ENCODE measurements at regions not wholly inside any gene's neighbourhood (a gene's known extent, or its start where the extent isn't known, plus 50 kb on each side); places are given as distances from the start of the nearest gene placed in this dataset.

- DNase-seq (ENCODE audit: low spot score) = no peak
- no peak for TF ChIP-seq CTCF (IDR thresholded peaks at IDR 0.05)
- ATAC-seq (ENCODE audit: low FRiP score) = no peak
Measured at GRCh38 chr2:220955776-220956175, 616.3 kb downstream of the EPHA4 start.

DNA sequence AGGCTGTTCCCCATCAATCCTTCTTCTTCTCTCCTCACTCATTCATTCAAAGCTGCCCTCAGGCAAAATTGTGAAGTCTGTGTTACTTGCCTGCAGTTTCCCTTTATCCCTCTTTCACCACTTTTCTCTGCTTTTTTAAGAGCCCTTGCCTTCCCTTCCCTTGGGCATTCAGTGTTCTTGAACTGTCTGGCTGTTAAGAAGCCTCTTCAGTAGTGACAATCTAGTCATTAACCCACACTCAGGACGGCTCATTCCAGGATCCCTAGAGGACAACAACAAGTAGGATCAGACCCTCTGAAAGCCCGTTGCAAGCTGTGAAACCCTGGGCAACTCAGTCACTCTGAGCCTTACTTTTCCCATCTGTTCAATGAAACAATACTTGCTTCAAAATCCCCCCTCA, 615.7 kb downstream of the EPHA4 start:
- no peak for TF ChIP-seq CTCF (IDR thresholded peaks at IDR 0.05)
- DNase-seq (ENCODE audit: low spot score) (no peak), ATAC-seq (ENCODE audit: low FRiP score) (no peak)

- DNase-seq (ENCODE audit: low spot score) (no peak), ATAC-seq (ENCODE audit: low FRiP score) (no peak)
- no peak for TF ChIP-seq CTCF (IDR thresholded peaks at IDR 0.05)
Measured at GRCh38 chr2:220959391-220959802, 612.7 kb downstream of the EPHA4 start.

- no peak for ATAC-seq (ENCODE audit: low FRiP score)
- no peak for TF ChIP-seq CTCF (IDR thresholded peaks at IDR 0.05)
- DNase-seq (ENCODE audit: low spot score) = no peak
Measured at GRCh38 chr2:220961143-220961860, 610.8 kb downstream of the EPHA4 start.

GRCh38 chr2:220962556-220962955, 609.5 kb downstream of the EPHA4 start:
- no peak for ATAC-seq (ENCODE audit: low FRiP score)

DNA sequence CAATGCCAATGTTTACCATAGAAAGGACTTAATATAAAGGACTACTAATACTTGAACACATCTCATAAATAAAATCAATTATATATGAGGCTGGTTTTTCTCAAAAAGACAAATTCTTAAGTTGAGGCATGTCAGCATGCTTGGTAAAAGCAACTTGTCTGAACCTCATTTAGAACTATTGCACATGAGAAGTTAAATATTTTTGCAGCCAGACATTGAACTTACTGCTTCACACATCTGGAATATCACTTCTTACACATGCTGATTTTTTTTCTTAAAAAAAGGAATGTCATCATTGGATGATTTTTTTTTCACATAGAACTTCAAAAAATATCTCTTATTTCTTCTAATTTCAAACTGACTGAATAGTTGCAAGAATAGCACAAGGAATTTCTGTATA, 609.0 kb downstream of the EPHA4 start:
- ATAC-seq (ENCODE audit: low FRiP score) (no peak), DNase-seq (ENCODE audit: low spot score) (no peak)
- TF ChIP-seq CTCF (IDR thresholded peaks at IDR 0.05) = no peak

More at GRCh38 chr2:220962556-220962955, 609.5 kb downstream of the EPHA4 start:
- TF ChIP-seq CTCF (IDR thresholded peaks at IDR 0.05) = no peak
- DNase-seq (ENCODE audit: low spot score) = no peak

DNA sequence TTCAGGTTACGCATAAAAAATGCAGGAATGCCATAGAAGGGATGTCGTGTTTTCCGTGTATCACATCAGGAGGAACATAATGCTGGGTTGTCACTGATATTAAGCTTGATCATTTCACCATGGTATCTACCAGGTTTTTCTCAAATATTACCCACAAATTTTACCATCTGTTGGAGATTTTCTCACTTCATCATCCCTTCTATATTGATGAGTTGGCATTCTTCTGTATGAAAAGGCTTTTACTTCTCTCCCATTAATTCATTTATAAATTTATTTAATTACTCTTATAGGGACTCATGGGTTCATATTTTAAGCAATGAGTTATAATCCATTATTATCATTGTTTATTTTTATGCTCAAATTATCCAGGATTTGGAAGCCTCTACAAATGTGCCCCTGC, 608.2 kb downstream of the EPHA4 start:
- TF ChIP-seq CTCF (IDR thresholded peaks at IDR 0.05) = no peak
- DNase-seq (ENCODE audit: low spot score) (no peak), ATAC-seq (ENCODE audit: low FRiP score) (no peak)

All from omental fat pad (tissue), 3 donors.